GM18909 (cell line): ENCODE measurements at regions not wholly inside any gene's neighbourhood (a gene's known extent, or its start where the extent isn't known, plus 50 kb on each side); places are given as distances from the start of the nearest gene placed in this dataset.
"Not testable (repeated sequence)": the region's sequence is repeated elsewhere in the genome, so short reads cannot be mapped to it uniquely, and the experiment has no call there.

ENCODE experiments used
- ATAC-seq: cut with Tn5 transposase; IDR thresholded peaks from one replicate; pipeline ENCODE4 v1.9.1; 2021; ENCODE audit warnings: mild to moderate bottlenecking; ENCODE audit not compliant: unreplicated experiment, poor library complexity

DNA sequence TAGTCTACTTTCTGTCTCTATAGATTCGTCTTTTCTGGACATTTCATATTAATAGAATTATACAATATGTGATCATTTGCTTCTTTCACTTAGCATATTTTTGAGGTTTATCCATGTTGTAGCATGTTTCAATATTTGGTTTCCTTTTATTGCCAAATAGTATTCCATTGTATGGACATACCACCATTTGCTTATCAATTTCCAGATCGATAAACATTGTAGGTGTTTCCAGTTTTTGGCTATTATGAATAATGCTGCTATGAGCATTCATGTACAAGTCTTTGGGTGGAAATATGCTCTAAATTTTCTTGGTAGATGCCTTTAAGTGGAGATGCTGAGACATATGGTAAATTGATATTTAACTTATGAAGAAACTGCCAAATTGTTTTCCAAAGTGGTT lies 114.1 kb downstream of the RND3 start:
- no peak for ATAC-seq

DNA sequence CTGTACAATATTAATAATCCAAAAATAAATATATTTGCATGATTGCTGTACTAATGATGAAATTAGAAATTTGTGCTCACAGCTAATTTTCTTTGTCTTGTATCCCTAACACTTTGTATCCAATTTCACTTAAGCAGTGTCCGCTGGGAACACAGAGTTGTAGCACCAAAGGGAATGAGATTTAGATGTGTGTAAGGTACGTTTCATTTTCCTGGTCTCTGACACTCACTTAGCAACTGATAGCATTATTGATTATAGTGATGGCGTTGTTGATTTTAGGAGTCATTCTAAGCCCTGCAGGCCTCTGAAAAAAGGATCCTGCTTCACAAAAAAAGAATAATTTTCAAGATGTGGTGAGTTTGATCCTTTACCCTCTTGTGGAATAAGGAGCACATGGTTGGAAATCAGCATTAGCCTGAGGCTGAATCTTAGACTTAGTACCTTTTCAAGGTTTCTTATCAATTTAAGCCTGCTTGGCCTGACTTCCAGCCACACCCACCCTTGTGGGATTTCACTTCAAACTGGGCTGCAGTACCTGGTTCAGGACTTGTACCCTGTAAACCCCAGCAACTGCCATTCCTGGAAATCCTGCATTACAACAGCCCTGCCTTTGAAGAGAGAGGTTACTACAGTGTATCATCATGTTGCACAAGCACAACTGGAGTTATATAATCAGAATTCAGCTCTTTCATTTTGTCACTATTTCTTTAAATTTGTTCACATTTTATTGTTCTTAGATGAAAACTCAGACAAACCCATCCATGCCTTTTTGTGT lies 116.2 kb downstream of the RND3 start:
- ATAC-seq, result no peak

DNA sequence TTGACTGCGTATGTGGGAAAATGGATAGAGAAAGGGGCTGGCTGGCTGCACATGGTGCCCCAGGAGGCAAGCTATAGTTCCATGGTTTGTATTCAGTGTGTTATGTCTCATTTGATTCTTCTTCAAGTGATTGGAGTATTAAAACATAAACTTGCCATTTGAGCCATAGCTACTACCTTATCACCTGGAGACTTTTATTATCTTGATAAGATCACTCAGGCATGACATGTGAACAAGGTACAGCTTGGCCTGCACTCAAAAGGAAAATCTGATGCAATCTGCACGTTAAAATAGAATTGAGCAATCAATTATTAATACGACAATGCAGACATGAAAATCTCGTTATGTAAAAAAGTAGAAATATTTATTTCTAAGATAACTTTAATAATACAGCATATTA lies 116.9 kb downstream of the RND3 start:
- ATAC-seq, result no peak

GRCh38 chr2:150369862-150370261 lies 117.6 kb downstream of the RND3 start:
- no peak for ATAC-seq

DNA sequence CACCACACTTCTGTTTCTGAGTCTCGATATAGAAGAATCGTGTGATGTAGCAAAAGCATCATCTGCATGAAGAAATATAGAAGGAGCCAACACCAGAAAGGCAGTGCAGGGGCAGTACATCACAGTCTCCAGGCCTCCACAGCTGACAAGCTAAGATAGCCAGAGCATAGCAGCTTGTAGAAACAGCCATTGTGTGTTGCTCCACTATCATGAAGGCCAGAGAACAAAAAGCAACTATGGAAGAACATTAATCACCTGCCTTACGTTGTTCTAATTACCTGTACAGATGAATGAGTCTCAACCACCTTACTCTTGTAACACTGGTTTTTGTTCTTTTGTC lies 129.0 kb downstream of the RND3 start:
- no peak for ATAC-seq

DNA sequence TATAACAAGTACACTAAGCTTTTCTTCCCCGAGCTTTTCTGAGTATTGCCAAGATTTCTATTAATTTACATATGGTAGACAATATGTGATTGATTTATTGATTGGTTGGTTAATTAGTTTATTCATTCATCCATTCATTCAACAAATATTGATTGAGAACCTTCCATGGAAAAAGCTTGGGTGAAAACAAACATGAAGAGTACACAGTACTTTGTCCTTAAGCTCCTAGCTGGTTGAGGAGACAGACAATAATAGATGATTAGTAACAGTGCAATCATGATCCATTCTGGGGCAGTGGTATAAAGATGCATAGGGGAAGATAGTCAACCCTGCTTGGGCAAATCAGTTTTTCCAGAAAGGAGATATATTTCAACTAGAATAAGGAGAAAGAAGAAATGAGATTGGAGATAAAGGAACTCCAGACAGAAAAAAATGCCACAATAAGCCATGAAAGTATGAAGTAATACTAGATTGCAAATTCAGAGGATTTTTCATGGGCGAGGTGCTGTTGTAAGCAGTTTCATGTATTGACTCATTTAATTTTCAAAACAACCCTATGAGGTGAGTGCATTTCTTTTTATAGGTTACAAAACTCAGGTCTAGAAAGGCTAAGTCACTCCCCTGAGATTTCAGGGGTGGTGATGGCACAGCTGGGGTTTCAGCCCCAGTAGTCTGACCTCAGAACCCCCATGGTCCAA lies 129.5 kb downstream of the RND3 start:
- peak; percentile 86 for ATAC-seq

GRCh38 chr2:150355440-150355839 lies 132.0 kb downstream of the RND3 start:
- ATAC-seq, result no peak

DNA sequence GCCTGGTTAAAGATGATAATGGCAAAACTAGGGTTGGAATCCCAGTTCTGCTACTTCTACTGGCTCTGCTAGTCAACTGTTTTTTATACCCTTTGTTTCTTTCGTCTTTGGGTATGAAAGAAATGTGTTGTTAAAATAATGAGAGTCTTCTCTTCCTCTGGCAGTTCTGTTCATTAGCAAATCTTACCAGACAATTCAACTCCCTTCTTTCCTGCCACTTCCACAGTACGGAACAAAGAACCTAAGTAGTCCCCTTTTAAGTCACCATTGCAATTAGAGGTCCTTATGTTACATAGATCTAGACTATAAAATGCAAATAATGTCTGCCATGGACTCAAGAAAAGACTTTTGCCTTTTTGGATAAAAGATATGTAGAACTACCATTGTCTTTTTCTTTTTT lies 134.1 kb downstream of the RND3 start:
- no peak for ATAC-seq

DNA sequence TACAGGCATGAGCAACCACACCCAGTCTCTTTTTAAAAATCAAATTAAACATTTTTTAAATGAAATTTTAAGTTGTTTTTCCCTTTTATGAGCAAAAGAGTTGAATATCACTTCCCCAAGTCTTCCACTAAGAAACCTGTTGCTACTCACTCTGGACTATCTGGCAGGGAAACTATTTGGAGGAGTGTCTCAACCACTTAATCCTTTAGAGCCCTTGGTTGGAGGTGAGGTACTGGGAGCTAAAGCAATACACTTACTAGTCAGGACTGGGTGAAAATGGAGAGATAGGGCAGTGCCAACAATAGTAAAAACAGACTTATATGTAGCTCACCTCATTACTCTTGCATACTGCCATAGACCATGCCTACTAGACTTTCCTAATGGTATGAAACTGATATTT lies 135.5 kb downstream of the RND3 start:
- no peak for ATAC-seq

- no peak for ATAC-seq
These were observed 137.0 kb downstream of the RND3 start for GRCh38 chr2:150350500-150350899.

DNA sequence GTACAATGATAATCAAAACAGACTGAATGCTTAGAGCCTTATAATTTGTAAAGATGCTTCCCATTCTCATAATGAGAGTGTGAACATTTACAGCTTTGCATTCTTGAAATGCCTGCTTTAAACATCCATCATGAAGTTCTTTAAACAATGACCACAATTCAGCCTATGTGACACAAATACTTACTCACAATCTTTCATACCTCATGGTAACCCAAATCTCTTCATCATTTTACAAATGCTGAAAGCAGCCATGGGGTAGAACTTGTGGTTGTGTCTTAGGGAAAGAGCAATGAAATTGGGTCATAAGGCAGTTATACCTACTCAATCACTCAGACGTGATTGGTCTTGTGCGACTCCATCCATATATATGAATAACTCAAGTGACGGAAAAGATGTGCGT lies 140.7 kb downstream of the RND3 start:
- ATAC-seq, result no peak

- no peak for ATAC-seq
These were observed 145.3 kb downstream of the RND3 start for GRCh38 chr2:150341982-150342680.

DNA sequence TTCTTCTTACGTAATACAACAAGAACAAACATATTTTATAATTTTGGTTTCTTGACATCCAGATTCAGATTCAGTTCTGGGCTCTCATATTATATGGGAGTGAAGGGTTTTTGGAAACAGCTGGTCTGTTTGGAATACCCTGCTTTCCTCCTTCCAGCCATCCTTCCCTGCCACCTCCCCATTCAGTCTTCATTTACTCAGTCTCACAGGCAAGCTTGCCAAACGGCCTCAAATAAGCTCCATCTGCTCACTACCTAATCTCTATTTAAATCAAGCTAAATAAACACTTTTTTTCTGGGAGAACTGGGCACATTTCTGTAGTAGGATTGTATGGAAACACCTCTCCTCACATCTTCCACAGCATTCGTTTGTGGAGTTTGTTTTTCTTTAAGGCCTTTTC lies 147.5 kb downstream of the RND3 start:
- no peak for ATAC-seq

DNA sequence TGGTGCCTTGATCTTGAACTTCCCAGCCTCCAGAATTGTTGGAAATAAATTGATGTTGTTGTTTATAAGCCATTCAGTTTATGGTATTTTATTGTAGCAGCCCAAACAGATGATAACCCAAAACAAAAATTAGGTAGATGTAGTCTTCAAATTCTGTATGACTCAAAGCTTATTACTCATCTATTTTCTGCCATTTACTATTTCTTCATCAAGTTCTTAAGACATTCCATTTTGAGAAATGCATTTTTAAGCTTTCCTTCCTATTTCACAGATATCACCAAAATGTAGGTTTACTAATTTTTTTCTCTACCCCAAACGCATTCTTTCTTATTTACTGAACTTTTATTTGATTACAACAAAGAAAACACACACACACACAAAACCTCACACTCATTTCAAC lies 148.2 kb downstream of the RND3 start:
- ATAC-seq, result no peak

DNA sequence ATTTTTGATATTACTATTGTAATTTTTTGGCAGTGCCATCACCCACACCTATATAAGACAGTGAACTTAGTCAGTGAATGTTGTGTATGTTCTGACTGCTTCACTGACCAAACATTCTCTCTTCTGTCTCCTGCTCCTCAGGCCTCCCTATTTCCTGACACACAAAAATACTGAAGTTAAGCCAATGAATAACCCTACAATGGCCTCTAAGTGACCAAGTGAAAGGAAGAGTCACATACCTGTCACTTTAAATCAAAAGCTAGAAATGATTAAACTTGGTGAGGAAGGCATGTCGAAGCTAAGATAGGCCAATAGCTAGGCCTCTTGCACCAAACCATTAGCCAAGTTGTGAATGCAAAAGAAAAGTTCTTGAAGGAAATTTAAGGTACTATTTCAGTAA lies 151.9 kb downstream of the RND3 start:
- ATAC-seq, result no peak

DNA sequence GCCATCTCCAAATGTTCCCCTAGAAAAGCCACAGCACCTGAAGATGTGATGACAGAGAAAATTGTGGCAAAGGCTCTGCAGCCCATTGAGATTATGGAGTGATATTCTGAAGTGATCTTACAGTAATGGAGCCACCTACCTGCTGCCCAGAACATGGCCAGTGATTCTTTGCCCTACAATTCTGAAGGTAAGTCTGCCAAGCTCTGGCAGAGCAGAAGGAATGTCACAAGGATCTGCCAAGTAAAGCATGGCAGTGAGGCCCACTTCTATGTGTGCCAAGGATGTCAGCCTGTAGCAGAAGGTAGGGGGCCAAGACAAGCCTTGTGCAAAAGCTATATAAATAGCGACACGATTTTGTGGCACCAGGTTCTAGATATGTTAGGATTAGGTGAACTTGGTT lies 155.1 kb downstream of the RND3 start:
- ATAC-seq, result no peak

DNA sequence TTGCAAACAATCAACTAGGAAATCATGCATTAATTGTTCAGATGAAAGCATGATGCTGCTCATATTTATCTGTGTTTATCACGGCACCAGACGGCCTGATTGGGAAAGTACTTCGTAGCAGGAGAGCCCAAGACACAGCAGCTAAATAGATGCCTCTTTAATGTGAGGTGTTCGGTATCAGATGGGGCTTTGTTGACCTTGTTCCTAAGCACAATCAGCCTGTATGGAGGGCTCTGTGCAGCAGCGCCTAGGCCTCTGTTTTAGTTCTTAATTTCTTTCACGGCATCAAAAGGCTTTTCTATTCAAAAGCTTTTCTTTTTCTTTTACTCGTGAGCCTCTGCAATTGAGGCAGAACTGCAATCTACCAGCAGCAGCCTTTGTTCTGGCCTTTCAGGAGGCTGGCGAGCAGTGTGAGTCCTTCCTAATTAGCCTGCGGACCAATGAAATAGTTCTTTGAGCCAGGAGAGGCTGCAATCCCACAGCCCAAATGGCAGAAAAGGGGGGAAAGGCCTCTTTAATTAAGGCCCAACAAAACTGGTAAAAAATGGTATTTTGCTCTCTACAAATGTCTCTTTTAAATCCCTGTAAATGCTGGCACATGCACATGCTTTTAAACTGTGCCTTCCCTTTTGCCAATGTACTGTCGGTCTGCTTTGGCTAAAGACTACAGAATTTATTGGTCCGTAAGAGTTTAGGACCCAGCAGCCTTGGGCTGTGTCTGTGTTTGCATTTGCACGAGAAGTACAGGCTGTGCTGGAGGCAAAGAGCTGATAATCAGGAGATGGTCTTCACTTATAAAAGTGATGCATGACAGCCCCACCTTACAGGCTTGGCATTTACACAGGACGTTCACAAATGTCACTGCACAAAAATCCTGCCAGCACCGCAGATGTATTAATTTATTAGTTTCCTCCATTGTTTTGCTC lies 159.6 kb downstream of the RND3 start:
- ATAC-seq, result no peak

DNA sequence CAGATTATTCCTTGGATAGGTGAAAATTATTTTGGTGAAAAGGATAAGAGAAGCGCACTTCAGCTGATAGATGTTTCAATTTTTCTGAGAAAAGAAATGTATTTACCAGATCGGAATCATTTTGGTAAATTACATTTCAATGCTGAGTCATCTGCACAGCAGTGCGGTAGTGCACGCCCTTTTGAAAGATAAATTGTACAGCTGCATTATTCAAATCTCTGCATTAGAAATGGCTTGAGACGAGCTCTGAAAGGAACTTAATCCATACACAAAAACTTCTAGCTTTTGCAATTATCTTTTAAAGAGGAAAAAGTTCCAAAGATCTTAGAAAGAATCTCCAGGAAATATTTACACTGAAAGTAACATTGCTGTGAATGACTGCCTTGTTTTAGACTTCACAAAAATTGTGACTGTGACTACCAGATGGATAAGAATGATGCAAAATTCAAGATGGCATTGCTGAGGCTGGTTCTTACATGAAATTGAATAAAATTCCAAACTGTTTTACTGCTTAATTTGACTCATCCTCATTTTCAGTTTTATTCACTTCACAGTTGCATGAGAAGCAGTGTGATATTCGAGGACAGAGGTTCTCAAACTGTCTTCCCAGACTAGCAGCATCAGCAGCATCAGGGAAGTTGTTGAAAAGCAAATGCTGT lies 161.7 kb downstream of the RND3 start:
- no peak for ATAC-seq

DNA sequence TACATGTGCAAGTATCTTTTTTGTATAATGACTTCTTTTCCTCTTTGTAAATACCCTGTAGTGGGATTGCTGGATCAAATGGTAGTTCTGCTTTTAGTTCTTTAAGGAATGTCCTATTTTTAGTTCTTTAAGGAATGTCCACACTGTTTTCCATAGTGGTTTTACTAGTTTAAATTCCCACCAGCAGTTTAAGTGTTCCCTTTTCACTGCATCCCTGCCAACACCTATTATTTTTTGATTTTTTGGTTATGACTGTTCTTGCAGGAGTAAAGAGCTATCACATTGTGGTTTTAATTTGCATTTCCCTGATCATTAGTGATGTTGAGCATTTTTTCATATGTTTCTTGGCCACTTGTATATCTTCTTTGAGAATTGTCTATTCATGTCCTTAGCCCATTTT lies 164.4 kb downstream of the RND3 start:
- ATAC-seq, result not testable (repeated sequence)

- no peak for ATAC-seq
These were observed 166.9 kb downstream of the RND3 start for GRCh38 chr2:150320608-150321007.
